Motor neuron (in vitro differentiated cells): ENCODE measurements at regions not wholly inside any gene's neighbourhood (a gene's known extent, or its start where the extent isn't known, plus 50 kb on each side); places are given as distances from the start of the nearest gene placed in this dataset.

ENCODE experiments used
- ATAC-seq, 8 experiments: fragments of 200-7000 bp; cut with Tn5 transposase; replicated peaks in 6 of 8; 2 replicates each; pipeline ENCODE4 v1.8.0; 2021; ENCODE audit warnings: mild to moderate bottlenecking in 8 of 8, moderate library complexity in 8 of 8
- H3K27ac ChIP-seq, 2 donors: fragments of 250-450 bp; sonication (Bioruptor Pico); 2 replicates each; pipeline ENCODE4 v1.9.0; 2021; ENCODE audit warnings: antibody characterized with exemption in 2 of 2, mild to moderate bottlenecking in 2 of 2, moderate library complexity in 1 of 2
- H3K4me1 ChIP-seq, 2 donors: fragments of 250-450 bp; sonication (Bioruptor Pico); replicated peaks in 1 of 2; 2 replicates each; pipeline ENCODE4 v1.6.1; 2021; ENCODE audit warnings: antibody characterized with exemption in 2 of 2, mild to moderate bottlenecking in 2 of 2, moderate library complexity in 1 of 2
- H3K4me3 ChIP-seq, 5 donors: fragments of 250-450 bp; sonication (Bioruptor Pico); 2 replicates each; pipeline ENCODE4 v1.9.0; 2021; ENCODE audit warnings: antibody characterized with exemption in 5 of 5, mild to moderate bottlenecking in 5 of 5, moderate library complexity in 4 of 5
- WGBS, 10 experiments: fragments of 450-650 bp; shearing (Covaris generic); methylation state at CpG; one replicate each; pipeline ENCODE4 v1.0.0; 2022; 5-methylcytosine and 5-hydroxymethylcytosine counted together
- in situ Hi-C, 9 experiments: fragments of 400-800 bp; cut with MboI; loops; one replicate each; pipeline ENCODE4 v1.15.0; 2021; ENCODE audit warnings: low sequenced_read_pairs in 9 of 9, low pct_unique_long_range_greater_than_20kb in 2 of 9; ENCODE audit not compliant: unreplicated experiment in 9 of 9

DNA sequence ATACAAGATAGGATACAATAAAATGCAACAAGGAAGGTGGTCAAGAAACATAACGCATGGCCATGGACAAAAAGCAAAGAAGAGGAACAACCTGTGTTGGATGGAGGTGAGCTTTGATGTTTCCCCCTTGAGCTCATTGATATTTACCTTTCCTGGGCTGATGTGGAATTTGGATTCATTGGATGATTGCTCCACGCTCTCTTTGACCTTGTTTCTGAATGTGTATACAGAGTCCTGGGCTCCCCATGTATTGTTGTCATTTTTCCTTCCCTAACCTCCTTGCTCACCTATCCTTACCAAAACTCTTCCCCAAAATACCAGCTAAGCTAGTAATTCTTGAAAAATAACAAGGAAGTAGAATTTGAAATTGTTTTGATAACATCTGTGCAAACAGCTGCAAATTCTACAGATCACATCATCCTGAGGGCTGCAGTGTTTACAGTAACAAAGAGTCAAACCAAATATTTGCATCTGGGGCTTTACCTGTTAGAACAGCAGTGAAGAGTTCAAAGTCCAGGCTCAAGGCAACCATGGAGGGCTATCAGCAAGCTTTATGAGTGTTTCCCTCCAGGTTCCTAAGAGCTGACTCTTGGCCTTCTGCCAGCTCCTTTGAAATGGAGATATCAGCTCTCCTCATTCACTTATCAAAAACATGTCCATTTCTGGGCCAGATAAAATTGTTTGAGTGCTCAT, 214.3 kb upstream of the MARCKS start:
- no peak overlapping the region for H3K27ac ChIP-seq
- peaks cover 0 to 4% of the 10 kb centered on the region in 2 donors for H3K4me1 ChIP-seq
- H3K4me3 ChIP-seq, result no peak overlapping the region
- no peak for ATAC-seq
- in situ Hi-C loops, result no loop called here
- WGBS, 10 experiments, result 51 to 100% (median 100%) methylated on average over 1 to 2 of the region's 2 CpGs; no CpG with 5 or more reads in 1 of the 10 experiments

DNA sequence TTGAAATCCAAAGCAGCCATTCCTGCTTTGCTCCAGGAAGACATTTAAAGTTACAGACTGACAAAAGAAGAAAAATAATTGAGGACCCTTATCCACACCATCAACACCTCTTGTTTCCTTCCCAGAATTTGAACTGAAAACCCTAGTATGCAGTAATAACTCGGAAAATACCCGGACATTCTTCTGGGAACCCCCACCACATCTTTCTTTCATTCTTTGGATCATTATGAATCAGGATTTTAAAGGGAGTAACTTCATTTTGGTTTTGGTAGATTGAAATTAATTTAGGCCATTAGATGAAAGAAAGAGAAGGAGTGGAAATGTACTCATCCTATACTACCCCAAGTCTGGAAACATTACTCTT, 213.8 kb upstream of the MARCKS start:
- 39 to 100% (median 93%) methylated on average over 2 of the region's 2 CpGs; no CpG with 5 or more reads in 2 of the 10 experiments for WGBS, 10 experiments
- no peak for ATAC-seq
- no peak overlapping the region for H3K27ac ChIP-seq

DNA sequence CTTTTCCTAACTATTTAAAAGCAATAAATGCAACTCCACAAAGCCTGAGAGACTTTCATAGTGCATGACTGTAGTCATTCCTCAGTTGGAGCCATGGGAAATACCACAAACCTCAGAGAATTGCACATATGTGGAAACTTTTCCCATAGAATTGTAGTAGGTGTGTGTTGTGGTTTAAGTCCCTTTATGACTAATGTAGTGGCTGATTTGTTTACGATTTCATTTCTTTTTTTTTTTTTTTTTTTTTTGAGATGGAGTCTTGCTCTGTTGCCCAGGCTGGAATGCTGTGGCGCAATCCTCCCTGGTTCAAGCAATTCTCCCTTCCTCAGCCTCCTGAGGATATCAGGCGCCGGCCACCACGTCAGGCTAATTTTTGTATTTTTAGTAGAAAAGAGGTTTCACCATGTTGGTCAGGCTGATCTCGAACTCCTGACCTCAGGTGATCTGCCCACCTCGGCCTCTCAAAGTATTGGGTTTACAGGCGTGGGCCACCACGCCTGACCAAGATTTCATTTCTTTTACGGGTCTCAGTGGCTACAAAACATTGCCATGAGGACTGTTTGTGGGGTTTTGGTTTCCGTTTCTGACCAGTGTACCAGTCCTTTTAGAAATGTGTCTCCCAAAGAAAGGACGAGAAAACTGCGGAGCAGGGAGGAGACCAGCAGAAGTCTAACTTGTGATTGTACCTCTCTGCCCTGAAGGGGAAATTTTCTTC, 212.1 kb upstream of the MARCKS start:
- H3K27ac ChIP-seq, result no peak overlapping the region
- peaks cover 0 to 4% of the 10 kb centered on the region in 2 donors for H3K4me1 ChIP-seq
- peak in 2 of 8 experiments; percentile 59 to 81 for ATAC-seq
- WGBS, 10 experiments, result 50 to 100% (median 100%) methylated on average over 1 to 12 of the region's 13 CpGs; no CpG with 5 or more reads in 1 of the 10 experiments
- in situ Hi-C loops, result no loop called here
- no peak overlapping the region for H3K4me3 ChIP-seq

More for the DNA sequence above, 213.8 kb upstream of the MARCKS start:
- in situ Hi-C loops, result no loop called here
- Histone ChIP-seq H3K4me1 (peaks cover 0 to 4% of the 10 kb centered on the region in 2 donors), H3K4me3 (no peak overlapping the region)

DNA sequence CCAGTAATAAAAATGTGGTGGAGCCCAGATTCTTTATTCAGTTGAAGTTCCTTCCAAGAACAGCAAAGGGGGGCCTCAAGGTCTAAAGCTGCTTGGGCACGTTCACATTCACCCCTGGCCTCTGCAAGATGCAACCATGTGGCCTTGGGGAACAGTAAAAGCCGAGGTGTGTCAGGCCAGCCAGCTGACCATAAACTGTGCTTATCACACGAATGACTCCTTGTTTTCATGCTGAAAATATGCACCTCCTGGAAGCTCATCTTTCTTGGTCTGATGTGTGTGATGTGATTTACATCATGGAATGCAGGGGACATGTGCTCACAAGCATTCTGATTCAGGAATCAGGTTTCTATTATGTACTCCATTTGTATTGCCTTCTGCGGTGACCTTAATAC, 211.6 kb upstream of the MARCKS start:
- ATAC-seq, result peak in 7 of 8 experiments; percentile 23 to 89 (median 42)
- in situ Hi-C loops, result no loop called here
- Histone ChIP-seq H3K4me3 (no peak overlapping the region), H3K27ac (no peak overlapping the region), H3K4me1 (peaks cover 0 to 4% of the 10 kb centered on the region in 2 donors)
- WGBS, 10 experiments, result 0 to 100% (median 63%) methylated on average over 1 to 4 of the region's 4 CpGs; no CpG with 5 or more reads in 1 of the 10 experiments

DNA sequence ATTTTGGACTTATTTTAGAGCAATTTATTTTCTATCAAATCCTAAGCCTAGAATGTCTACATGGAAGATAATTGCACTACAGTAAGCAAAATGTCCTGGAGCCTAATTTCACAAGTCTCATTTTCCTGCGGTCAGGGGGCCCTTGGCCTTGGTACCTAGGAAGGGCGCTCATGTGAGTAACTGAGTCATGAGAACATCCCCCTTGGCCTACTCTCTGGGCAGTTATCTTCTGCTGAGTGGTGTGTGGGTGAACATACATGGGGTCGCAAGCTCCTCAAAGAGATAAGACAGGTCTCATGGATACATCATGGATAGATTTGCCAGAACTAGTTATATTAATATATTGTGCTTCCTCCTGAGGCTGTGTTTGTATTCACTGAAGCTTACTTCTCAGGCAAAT, 211.2 kb upstream of the MARCKS start:
- no peak overlapping the region for H3K4me3 ChIP-seq
- no peak for ATAC-seq
- peaks cover 0 to 4% of the 10 kb centered on the region in 2 donors for H3K4me1 ChIP-seq
- H3K27ac ChIP-seq, result no peak overlapping the region
- in situ Hi-C loops, result no loop called here
- WGBS, 10 experiments, result 70 to 100% (median 100%) methylated on average over 1 to 2 of the region's 3 CpGs; no CpG with 5 or more reads in 3 of the 10 experiments

DNA sequence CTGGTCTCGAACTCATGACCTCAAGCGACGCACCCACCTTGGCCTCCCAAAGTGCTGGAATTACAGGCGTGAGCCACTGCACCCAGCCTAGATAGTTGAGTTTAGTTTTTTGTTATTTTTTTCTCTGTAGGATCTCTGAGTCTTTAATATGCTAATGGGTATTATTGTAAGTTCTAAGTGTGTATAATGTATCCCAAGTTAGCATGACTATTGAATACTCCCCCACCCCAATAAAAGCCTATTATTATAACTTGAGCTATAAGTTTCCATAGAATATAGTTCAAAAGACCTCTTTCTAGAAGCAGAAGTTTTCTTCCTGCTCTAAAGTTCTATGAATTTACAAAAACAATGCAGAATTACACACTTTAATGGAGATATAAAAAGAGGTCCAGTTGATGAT, 210.4 kb upstream of the MARCKS start:
- ATAC-seq, result no peak
- no peak overlapping the region for H3K27ac ChIP-seq
- H3K4me1 ChIP-seq, result peaks cover 0 to 4% of the 10 kb centered on the region in 2 donors
- in situ Hi-C loops, result no loop called here
- no peak overlapping the region for H3K4me3 ChIP-seq
- WGBS, 10 experiments, result 40 to 68% (median 63%) methylated on average over 2 to 4 of the region's 4 CpGs; no CpG with 5 or more reads in 4 of the 10 experiments

DNA sequence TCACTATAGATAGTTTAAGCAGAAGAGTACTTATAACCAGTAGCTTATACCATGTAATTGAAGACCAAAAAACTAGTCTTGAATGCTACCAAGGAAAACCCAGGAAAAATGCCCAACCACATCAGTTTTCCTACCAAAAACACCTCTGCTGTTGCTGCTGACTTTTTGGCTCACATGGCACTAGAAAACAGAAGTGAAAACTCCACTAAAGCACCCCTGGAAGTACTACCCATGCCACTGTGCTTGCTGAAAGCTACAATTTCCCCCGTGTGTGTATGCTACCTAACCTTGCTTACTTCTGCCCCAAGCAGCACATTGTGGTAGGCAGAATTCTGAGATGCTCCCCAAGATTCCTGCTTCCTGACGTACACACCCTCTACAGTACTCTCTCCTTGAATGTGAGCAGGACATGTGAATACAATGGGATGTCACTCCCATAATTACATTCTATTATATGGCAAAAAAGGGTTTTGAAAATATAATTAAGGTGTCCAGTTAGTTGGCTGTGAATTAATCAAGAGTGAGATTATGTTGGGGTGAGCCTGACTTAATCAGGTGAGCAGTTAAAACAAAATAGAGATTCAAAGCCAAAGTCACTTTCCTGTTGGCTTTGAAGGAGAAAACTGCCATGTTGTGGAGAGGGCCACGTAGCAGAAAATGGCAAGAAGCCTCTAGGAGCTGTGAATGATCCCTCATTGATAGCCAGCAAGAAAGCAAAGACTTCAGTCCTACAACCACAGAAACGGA, 209.8 kb upstream of the MARCKS start:
- in situ Hi-C loops, result no loop called here
- WGBS, 10 experiments, result 50 to 100% (median 71%) methylated on average over 1 to 3 of the region's 4 CpGs; no CpG with 5 or more reads in 4 of the 10 experiments
- Histone ChIP-seq H3K4me1 (peaks cover 0 to 4% of the 10 kb centered on the region in 2 donors), H3K4me3 (no peak overlapping the region), H3K27ac (no peak overlapping the region)
- no peak for ATAC-seq

DNA sequence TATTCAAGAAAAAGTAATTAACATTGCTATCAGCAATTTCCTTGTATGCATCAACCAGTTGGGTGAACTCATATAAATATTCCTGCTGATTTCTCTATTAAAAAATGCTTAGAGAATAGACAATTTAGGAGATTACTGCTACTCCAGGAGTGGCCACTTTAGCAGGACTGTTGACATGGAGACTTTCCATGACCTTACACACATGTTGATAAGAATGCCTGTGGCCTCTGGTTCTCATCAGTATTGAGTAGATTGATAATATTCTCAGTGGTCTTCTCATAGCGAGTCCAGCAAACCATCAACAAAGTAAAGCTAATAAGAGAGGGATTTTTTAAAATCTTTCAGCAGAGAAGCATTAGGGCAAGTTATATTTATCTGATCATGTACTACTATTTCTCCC, 208.4 kb upstream of the MARCKS start:
- in situ Hi-C loops, result no loop called here
- H3K4me1 ChIP-seq, result no peaks in the 10 kb centered on the region
- H3K4me3 ChIP-seq, result no peak overlapping the region
- 50 to 100% (median 86%) methylated on average over 1 of the region's 1 CpG; no CpG with 5 or more reads in 3 of the 10 experiments for WGBS, 10 experiments
- no peak for ATAC-seq
- no peak overlapping the region for H3K27ac ChIP-seq

DNA sequence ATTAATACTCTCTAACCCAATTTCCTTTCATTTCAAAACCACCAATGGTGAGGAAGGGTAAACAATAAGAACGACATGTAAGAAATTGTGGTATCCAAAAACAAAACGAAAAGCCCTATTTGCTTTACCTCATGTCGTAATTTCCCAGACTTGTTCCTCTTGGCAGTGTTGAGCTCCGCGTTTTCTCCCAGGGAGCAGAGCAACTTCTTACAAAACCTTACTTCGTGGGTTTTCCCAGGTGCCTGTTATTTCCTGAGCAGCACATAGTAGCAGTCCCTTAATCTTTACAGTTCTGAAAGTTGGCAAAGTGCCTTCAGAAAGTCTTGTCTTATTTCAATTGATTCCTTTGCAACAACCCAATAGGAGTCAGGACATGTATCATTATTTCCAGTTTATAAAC, 207.9 kb upstream of the MARCKS start:
- Histone ChIP-seq H3K4me1 (no peaks in the 10 kb centered on the region), H3K27ac (no peak overlapping the region), H3K4me3 (no peak overlapping the region)
- in situ Hi-C loops, result no loop called here
- ATAC-seq, result no peak
- WGBS, 10 experiments, result 40 to 96% (median 82%) methylated on average over 1 to 6 of the region's 6 CpGs; no CpG with 5 or more reads in 1 of the 10 experiments

DNA sequence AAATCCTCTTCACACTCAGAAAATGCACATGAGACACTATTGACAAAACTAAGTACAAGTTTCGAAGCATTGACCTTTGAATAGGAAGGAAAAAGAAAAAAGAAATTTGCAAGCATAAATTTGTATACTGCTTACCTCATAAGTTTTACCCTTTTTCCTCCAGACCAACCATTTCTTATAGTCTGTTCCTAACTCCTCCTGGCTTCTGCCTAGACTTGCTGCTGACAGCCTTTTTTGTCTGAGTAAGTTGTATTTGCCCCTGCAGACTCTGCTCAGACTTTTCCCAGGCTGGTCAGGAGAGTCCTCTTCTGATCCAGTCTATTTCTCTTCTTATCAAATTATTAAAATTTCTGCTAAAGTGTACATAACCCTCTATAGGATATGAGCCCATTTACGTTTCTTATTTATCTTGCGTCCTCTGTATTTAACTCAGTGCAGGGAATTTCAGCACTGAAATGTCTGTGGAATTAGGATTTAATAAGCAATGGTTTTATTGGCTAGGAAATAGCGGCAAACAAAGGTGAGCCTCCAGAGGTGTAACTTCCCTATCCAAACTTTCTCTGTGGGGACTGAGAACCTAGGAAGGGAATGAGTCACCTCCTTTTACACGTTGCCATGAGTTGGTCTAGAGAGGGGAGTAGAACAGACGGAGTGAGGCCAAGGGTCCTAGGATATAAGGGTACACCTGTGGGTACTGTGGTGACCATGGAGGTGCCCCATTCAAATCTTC, 207.1 kb upstream of the MARCKS start:
- in situ Hi-C loops, result no loop called here
- no peak for ATAC-seq
- 66 to 100% (median 81%) methylated on average over 1 to 6 of the region's 6 CpGs for WGBS, 10 experiments
- Histone ChIP-seq H3K4me3 (no peak overlapping the region), H3K4me1 (no peaks in the 10 kb centered on the region), H3K27ac (no peak overlapping the region)

DNA sequence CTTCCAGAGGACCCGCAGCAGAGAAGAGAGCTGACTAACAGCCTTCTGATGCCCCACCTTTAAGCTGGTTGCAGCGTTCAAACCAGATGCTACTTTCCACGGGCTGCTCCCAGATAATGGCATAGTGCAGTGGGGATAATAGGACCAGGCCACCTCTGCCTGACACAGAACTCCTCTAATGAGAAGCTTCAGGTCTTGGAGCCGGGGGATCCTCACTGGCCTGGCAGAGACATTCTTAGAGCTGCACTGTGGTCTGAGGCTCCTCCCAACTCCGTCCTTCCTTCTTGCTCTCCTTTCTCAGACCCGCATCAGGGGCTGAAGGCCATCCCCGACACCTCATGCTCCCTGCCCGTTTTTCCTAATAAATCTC, 206.6 kb upstream of the MARCKS start:
- Histone ChIP-seq H3K4me1 (no peaks in the 10 kb centered on the region), H3K4me3 (no peak overlapping the region), H3K27ac (no peak overlapping the region)
- 20 to 100% (median 86%) methylated on average over 1 to 6 of the region's 8 CpGs; no CpG with 5 or more reads in 3 of the 10 experiments for WGBS, 10 experiments
- in situ Hi-C loops, result no loop called here
- ATAC-seq, result no peak

DNA sequence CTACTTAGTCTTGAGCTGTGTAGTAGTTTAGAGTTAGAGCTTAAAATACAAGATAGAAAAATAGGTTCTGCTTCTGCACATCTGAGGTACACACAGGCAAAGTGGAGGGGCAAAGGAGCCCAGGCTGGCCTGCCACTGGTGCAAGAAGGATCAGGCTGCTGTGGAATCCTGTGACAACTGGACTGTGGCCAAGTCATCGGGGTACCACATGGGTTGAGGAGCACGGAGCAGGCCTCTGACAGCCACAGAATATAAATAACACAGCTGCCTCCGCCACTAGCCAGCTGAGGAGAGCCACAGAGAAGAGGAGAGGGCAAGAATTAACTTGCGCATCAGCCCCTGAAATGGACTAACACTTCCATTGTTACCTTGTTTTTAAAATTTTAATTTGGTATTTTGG, 206.0 kb upstream of the MARCKS start:
- H3K27ac ChIP-seq, result no peak overlapping the region
- ATAC-seq, result peak in 5 of 8 experiments; percentile 50 to 92 (median 70)

More for the DNA sequence above, 206.0 kb upstream of the MARCKS start:
- H3K4me1 ChIP-seq, result no peaks in the 10 kb centered on the region
- no peak overlapping the region for H3K4me3 ChIP-seq
- in situ Hi-C loops, result no loop called here
- 43 to 100% (median 80%) methylated on average over 1 to 4 of the region's 4 CpGs; no CpG with 5 or more reads in 3 of the 10 experiments for WGBS, 10 experiments
